Keratinocyte (primary cell): ENCODE measurements at regions not wholly inside any gene's neighbourhood (a gene's known extent, or its start where the extent isn't known, plus 50 kb on each side); places are given as distances from the start of the nearest gene placed in this dataset.

Experiments used
- CTCF ChIP-seq, 3 experiments: IDR thresholded peaks in 1 of 3; conservative IDR thresholded peaks in 1 of 3; optimal IDR thresholded peaks in 1 of 3; 2 replicates in 2 of 3; 3 replicates in 1 of 3; pipeline versions ENCODE3 to v1.5.1; 2011; ENCODE audit warnings: low read length in 3 of 3, mild to moderate bottlenecking in 3 of 3, moderate library complexity in 2 of 3, control low read depth in 1 of 3, inconsistent platforms in 1 of 3; ENCODE audit not compliant: insufficient read depth in 2 of 3; ENCODE audit errors: extremely low read depth in 1 of 3
- EZH2 ChIP-seq: IDR thresholded peaks from one replicate; pipeline ENCODE4 v1.6.1; 2012; ENCODE audit warnings: inconsistent platforms, mild to moderate bottlenecking, low read length, moderate library complexity

- TF ChIP-seq EZH2 = no peak
- TF ChIP-seq CTCF (optimal IDR thresholded peaks at IDR 0.05 in 1 of 3, IDR thresholded peaks at IDR 0.05 in 1 of 3, conservative IDR thresholded peaks at IDR 0.05 in 1 of 3; ENCODE audit: extremely low read depth in 1 of 3, insufficient read depth in 2 of 3, low read length in 3 of 3) = no peak
Observed at GRCh38 chr5:60352992-60353599, 346.9 kb downstream of the DEPDC1B start.
